PC-3 (cell line): ENCODE measurements at regions not wholly inside any gene's neighbourhood (a gene's known extent, or its start where the extent isn't known, plus 50 kb on each side); places are given as distances from the start of the nearest gene placed in this dataset.

Experiments
- ATAC-seq: fragments of 200-7000 bp; cut with Tn5 transposase; 2 replicates; pipeline ENCODE4 v1.9.1; 2020; ENCODE audit warnings: mild to moderate bottlenecking, moderate library complexity
- BruUV-seq: library from RNA; stranded (reverse); fragments of 400-500 nt; replicated peaks from 2 replicates; lab custom pipeline; 2021; lab: Mats Ljungman, UMichigan
- CTCF ChIA-PET: fragments of 300-600 bp; sonication (Branson Sonifier 250); formaldehyde crosslinking; loops from one replicate; lab custom pipeline; 2022; ENCODE audit warnings: antibody characterized with exemption; lab: Charles Lee
- POLR2A ChIA-PET: fragments of 300-600 bp; sonication (Branson Sonifier 250); formaldehyde crosslinking; loops from one replicate; lab custom pipeline; 2022; ENCODE audit warnings: antibody characterized with exemption; ENCODE audit not compliant: unreplicated experiment; lab: Charles Lee
- DNase-seq: peaks from one replicate; pipeline ENCODE4 v3.0.0-alpha.2; 2015
- H2AFZ ChIP-seq: fragments of 300-600 bp; sonication (generic); 2 replicates; pipeline ENCODE4 v1.6.0; 2016; ENCODE audit warnings: antibody characterized with exemption, low read length
- H3F3A ChIP-seq: fragments of 300-600 bp; sonication (generic); one replicate; pipeline ENCODE4 v1.6.0; 2017; ENCODE audit warnings: antibody characterized with exemption, low read length, control low read depth, mild to moderate bottlenecking; ENCODE audit not compliant: unreplicated experiment
- H3K27ac ChIP-seq: fragments of 300-600 bp; sonication (generic); 2 replicates; pipeline ENCODE4 v1.5.1; 2016; ENCODE audit warnings: mild to moderate bottlenecking, low read length
- H3K27me3 ChIP-seq: fragments of 300-600 bp; sonication (generic); 2 replicates; pipeline ENCODE4 v1.6.1; 2016; ENCODE audit warnings: low read length, mixed read lengths
- H3K36me3 ChIP-seq: fragments of 300-600 bp; sonication (generic); 2 replicates; pipeline ENCODE4 v1.6.1; 2016; ENCODE audit warnings: low read depth, mixed run types, low read length, mixed read lengths
- H3K4me1 ChIP-seq: fragments of 300-600 bp; sonication (generic); 2 replicates; pipeline ENCODE4 v1.5.1; 2016; ENCODE audit warnings: low read length; ENCODE audit not compliant: insufficient read depth
- H3K4me2 ChIP-seq: fragments of 300-600 bp; sonication (generic); 2 replicates; pipeline ENCODE4 v1.6.0; 2016; ENCODE audit warnings: low read length
- H3K4me3 ChIP-seq: fragments of 300-600 bp; sonication (generic); 2 replicates; pipeline ENCODE4 v1.5.1; 2016; ENCODE audit warnings: mild to moderate bottlenecking, low read length, mixed read lengths
- H3K79me2 ChIP-seq: fragments of 300-600 bp; sonication (generic); 2 replicates; pipeline ENCODE4 v1.6.1; 2017; ENCODE audit warnings: low read length, mixed read lengths
- H3K9ac ChIP-seq: fragments of 300-600 bp; sonication (generic); 2 replicates; pipeline ENCODE4 v1.6.0; 2016; ENCODE audit warnings: mild to moderate bottlenecking, low read length
- H3K9me2 ChIP-seq: fragments of 300-600 bp; sonication (generic); replicated peaks from 2 replicates; pipeline ENCODE4 v1.6.1; 2016; ENCODE audit warnings: mixed run types, low read length, mixed read lengths
- H3K9me3 ChIP-seq: fragments of 300-600 bp; sonication (generic); 2 replicates; pipeline ENCODE4 v1.6.1; 2016; ENCODE audit warnings: low read length, mixed read lengths
- H4K20me1 ChIP-seq: fragments of 300-600 bp; sonication (generic); 2 replicates; pipeline ENCODE4 v1.6.1; 2016; ENCODE audit warnings: low read length, mixed read lengths
- EZH2 ChIP-seq: fragments of 300-600 bp; sonication (generic); IDR thresholded peaks from one replicate; pipeline ENCODE4 v1.6.1; 2017; ENCODE audit warnings: antibody characterized with exemption, mild to moderate bottlenecking, low read length; ENCODE audit not compliant: unreplicated experiment
- EZH2phosphoT487 ChIP-seq: fragments of 300-600 bp; sonication (generic); IDR thresholded peaks from 2 replicates; pipeline ENCODE4 v1.6.1; 2018; ENCODE audit warnings: mild to moderate bottlenecking, antibody characterized with exemption, low read length, borderline replicate concordance
- intact Hi-C: fragments of 100-400 bp; cut with micrococcal nuclease; formaldehyde crosslinking; loops from 2 replicates; pipeline ENCODE4 v1.9.0; 2023
- TF ChIP-seq, protein P1 (sequence below): fragments of 300-600 bp; sonication (generic); conservative IDR thresholded peaks from 2 replicates; pipeline ENCODE4 v1.5.1; 2017; ENCODE audit warnings: antibody characterized with exemption, low read depth, mild to moderate bottlenecking, low read length

DNA sequence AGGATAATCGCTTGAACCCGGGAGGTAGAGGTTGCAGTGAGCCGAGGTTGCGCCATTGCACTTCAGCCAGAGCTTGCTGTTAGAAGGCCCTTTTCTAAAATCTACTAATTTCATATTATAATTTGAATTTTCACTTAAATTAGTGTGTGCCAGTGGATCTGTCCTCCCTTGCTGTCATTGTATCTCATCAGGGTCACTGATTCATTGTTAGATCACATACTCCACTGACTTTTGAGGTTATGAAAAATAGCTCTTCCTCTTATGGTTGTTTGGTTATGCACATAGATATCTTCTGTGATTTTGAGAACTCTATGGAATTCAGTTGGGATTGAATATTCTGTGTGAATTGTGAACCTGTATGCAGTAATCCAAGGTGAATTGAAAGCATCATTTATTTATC lies 53.1 kb upstream of the TULP4 start:
- no peaks in the 10 kb centered on the region for H3K4me1 ChIP-seq
- H3K9me2 ChIP-seq, result no peaks in the 10 kb centered on the region
- H3K4me2 ChIP-seq, result no peak overlapping the region
- peaks cover 34% of the 10 kb centered on the region for H3K79me2 ChIP-seq
- no peak overlapping the region for H3K9ac ChIP-seq
- H3K27me3 ChIP-seq, result no peaks in the 10 kb centered on the region
- DNase-seq (no peak), ATAC-seq (no peak)
- ChIA-PET CTCF (no interaction called here), POLR2A (no interaction called here)
- H2AFZ ChIP-seq, result no peak overlapping the region
- no peak overlapping the region for H3K4me3 ChIP-seq
- H3K36me3 ChIP-seq, result no peaks in the 10 kb centered on the region
- TF ChIP-seq, protein P1, sequence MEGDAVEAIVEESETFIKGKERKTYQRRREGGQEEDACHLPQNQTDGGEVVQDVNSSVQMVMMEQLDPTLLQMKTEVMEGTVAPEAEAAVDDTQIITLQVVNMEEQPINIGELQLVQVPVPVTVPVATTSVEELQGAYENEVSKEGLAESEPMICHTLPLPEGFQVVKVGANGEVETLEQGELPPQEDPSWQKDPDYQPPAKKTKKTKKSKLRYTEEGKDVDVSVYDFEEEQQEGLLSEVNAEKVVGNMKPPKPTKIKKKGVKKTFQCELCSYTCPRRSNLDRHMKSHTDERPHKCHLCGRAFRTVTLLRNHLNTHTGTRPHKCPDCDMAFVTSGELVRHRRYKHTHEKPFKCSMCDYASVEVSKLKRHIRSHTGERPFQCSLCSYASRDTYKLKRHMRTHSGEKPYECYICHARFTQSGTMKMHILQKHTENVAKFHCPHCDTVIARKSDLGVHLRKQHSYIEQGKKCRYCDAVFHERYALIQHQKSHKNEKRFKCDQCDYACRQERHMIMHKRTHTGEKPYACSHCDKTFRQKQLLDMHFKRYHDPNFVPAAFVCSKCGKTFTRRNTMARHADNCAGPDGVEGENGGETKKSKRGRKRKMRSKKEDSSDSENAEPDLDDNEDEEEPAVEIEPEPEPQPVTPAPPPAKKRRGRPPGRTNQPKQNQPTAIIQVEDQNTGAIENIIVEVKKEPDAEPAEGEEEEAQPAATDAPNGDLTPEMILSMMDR, result no peak
- TF ChIP-seq EZH2phosphoT487 (no peak), EZH2 (no peak)
- BruUV-seq, result no TSS peak
- H3K9me3 ChIP-seq, result no peaks in the 10 kb centered on the region
- no peak overlapping the region for H3K27ac ChIP-seq
- intact Hi-C loops, result no loop called here
- H4K20me1 ChIP-seq, result no peaks in the 10 kb centered on the region
- H3F3A ChIP-seq, result no peaks in the 10 kb centered on the region

DNA sequence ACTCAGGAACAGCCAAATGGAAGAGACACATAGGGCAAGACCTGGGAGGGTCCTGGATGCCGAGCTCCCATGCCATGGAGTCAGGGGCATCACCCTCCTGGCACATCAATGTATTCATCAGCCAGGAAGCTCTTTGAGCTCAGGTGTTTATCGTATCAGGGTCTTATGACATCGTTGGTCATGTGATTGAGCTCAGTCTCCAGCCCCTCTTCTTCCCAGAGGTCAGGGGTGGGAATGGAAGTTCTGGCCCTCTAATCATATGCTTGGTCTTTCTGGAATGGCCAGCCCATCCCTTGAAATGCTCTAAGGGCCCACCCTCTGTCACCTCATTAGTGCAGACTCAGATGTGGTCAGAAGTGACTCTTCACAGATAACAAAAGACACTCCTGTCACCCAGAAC lies 52.4 kb upstream of the TULP4 start:
- POLR2A ChIA-PET, result no interaction called here
- H3K27me3 ChIP-seq, result no peaks in the 10 kb centered on the region
- DNase-seq, result no peak
- TF ChIP-seq, protein P1, result no peak
- no peak for TF ChIP-seq EZH2phosphoT487
- no peak for TF ChIP-seq EZH2
- CTCF ChIA-PET, result no interaction called here
- H3K36me3 ChIP-seq, result no peaks in the 10 kb centered on the region
- no peaks in the 10 kb centered on the region for H3F3A ChIP-seq
- intact Hi-C loops, result no loop called here
- H3K4me1 ChIP-seq, result no peaks in the 10 kb centered on the region
- no peak for ATAC-seq
- no peak overlapping the region for H3K4me2 ChIP-seq
- no peak overlapping the region for H3K27ac ChIP-seq
- H3K9me3 ChIP-seq, result no peaks in the 10 kb centered on the region
- no peaks in the 10 kb centered on the region for H4K20me1 ChIP-seq
- H3K9ac ChIP-seq, result no peak overlapping the region
- H3K4me3 ChIP-seq, result no peak overlapping the region
- H3K79me2 ChIP-seq, result peaks cover 34% of the 10 kb centered on the region
- no peaks in the 10 kb centered on the region for H3K9me2 ChIP-seq
- no peak overlapping the region for H2AFZ ChIP-seq
- BruUV-seq, result no TSS peak

DNA sequence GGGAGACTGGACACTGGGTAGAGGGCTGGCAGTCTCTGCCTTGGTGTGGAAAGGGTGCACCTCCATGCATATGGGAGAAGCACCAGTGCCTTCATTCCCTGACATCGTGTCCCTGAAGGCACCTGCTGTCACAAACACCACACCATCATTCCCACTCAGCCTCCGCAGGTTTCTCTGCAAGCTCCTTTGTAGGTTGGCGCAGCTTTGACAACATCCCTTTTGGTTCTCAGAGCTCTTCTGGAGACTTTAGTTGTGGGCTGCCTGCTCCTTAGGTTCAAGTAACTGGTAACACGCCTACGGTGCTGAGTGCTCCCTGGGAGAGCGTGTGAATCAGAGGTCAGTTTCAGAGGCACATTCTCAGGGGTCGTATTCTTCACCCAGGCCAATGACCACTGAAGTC lies 50.2 kb upstream of the TULP4 start:
- H4K20me1 ChIP-seq, result no peaks in the 10 kb centered on the region
- no TSS peak for BruUV-seq
- ChIA-PET POLR2A (no interaction called here), CTCF (no interaction called here)
- DNase-seq (no peak), ATAC-seq (no peak)
- no peaks in the 10 kb centered on the region for H3F3A ChIP-seq
- H3K27ac ChIP-seq, result no peak overlapping the region
- no peak overlapping the region for H3K9ac ChIP-seq
- peaks cover 28% of the 10 kb centered on the region; the same call in 1 of the 2 replicates for H3K79me2 ChIP-seq
- H3K27me3 ChIP-seq, result no peaks in the 10 kb centered on the region
- no peaks in the 10 kb centered on the region for H3K9me3 ChIP-seq
- TF ChIP-seq, protein P1, result no peak
- no peak for TF ChIP-seq EZH2phosphoT487
- TF ChIP-seq EZH2, result no peak
- intact Hi-C loops, result no loop called here
- no peaks in the 10 kb centered on the region for H3K9me2 ChIP-seq
- peaks cover 5% of the 10 kb centered on the region; the same call in 1 of the 2 replicates for H3K4me1 ChIP-seq
- H3K4me2 ChIP-seq, result no peak overlapping the region
- H2AFZ ChIP-seq, result no peak overlapping the region
- H3K36me3 ChIP-seq, result no peaks in the 10 kb centered on the region
- no peak overlapping the region for H3K4me3 ChIP-seq
